HepG2 (cell line): ENCODE measurements at regions not wholly inside any gene's neighbourhood (a gene's known extent, or its start where the extent isn't known, plus 50 kb on each side); places are given as distances from the start of the nearest gene placed in this dataset.
A peak's percentile ranks its signal among the peaks of the same experiment; 100 is the strongest.

ENCODE experiments used
- AHDC1 ChIP-seq: sonication (generic); formaldehyde crosslinking; IDR thresholded peaks from 2 replicates; pipeline ENCODE4 v1.5.1; 2020; ENCODE audit warnings: mild to moderate bottlenecking, missing genetic modification reagents, borderline replicate concordance
- CTCF ChIP-seq: sonication (generic); formaldehyde crosslinking; IDR thresholded peaks from 2 replicates; pipeline ENCODE4 v1.5.0; 2020; ENCODE audit warnings: mild to moderate bottlenecking, missing genetic modification reagents, moderate library complexity
- GLMP ChIP-seq: sonication (generic); formaldehyde crosslinking; IDR thresholded peaks from 2 replicates; pipeline ENCODE4 v1.9.0; 2021; ENCODE audit warnings: missing genetic modification reagents, mild to moderate bottlenecking, borderline replicate concordance
- HNF1A ChIP-seq, 2 experiments: sonication (generic) in 1 of 2; formaldehyde crosslinking in 1 of 2; IDR thresholded peaks; 2 replicates each; pipeline versions ENCODE4 v1.4.0 to v1.6.1; 2016 to 2020; ENCODE audit warnings: borderline replicate concordance in 1 of 2, low read depth in 1 of 2, mild to moderate bottlenecking in 1 of 2, missing genetic modification reagents in 1 of 2
- HOXA3 ChIP-seq: sonication (generic); formaldehyde crosslinking; IDR thresholded peaks from 2 replicates; pipeline ENCODE4 v1.5.0; 2020; ENCODE audit warnings: missing genetic modification reagents
- MAFF ChIP-seq: IDR thresholded peaks from 2 replicates; pipeline ENCODE4 v1.6.1; 2011; ENCODE audit warnings: low read depth, low read length, improper control_type of control experiment
- MIXL1 ChIP-seq: IDR thresholded peaks from 2 replicates; pipeline ENCODE4 v1.6.1; 2016
- MLLT10 ChIP-seq: sonication (generic); formaldehyde crosslinking; IDR thresholded peaks from 2 replicates; pipeline ENCODE4 v1.4.0; 2020; ENCODE audit warnings: missing genetic modification reagents
- NFE2 ChIP-seq: sonication (generic); formaldehyde crosslinking; IDR thresholded peaks from 2 replicates; pipeline ENCODE4 v1.4.0; 2020; ENCODE audit warnings: missing genetic modification reagents
- RARG ChIP-seq: sonication (generic); formaldehyde crosslinking; IDR thresholded peaks from 2 replicates; pipeline ENCODE4 v1.4.0; 2020; ENCODE audit warnings: low read depth, mild to moderate bottlenecking, missing genetic modification reagents
- RXRB ChIP-seq: IDR thresholded peaks from 2 replicates; pipeline ENCODE4 v1.6.1; 2016; ENCODE audit warnings: borderline replicate concordance, missing genetic modification reagents, missing compliant biosample characterization
- TARDBP ChIP-seq: sonication (generic); formaldehyde crosslinking; IDR thresholded peaks from 2 replicates; pipeline ENCODE4 v1.8.0; 2022; ENCODE audit warnings: mild to moderate bottlenecking, missing genetic modification reagents
- WIZ ChIP-seq: sonication (generic); formaldehyde crosslinking; IDR thresholded peaks from 2 replicates; pipeline ENCODE4 v1.5.1; 2020; ENCODE audit warnings: mild to moderate bottlenecking, missing genetic modification reagents
- ZBTB38 ChIP-seq: sonication (generic); formaldehyde crosslinking; IDR thresholded peaks from 2 replicates; pipeline ENCODE4 v1.5.1; 2020; ENCODE audit warnings: mild to moderate bottlenecking, missing genetic modification reagents
- ZBTB7A ChIP-seq: sonication (generic); formaldehyde crosslinking; IDR thresholded peaks from 2 replicates; pipeline ENCODE4 v1.8.0; 2022; ENCODE audit warnings: mild to moderate bottlenecking, missing genetic modification reagents
- ZNF552 ChIP-seq: sonication (generic); formaldehyde crosslinking; IDR thresholded peaks from 2 replicates; pipeline ENCODE4 v1.9.0; 2022; ENCODE audit warnings: missing genetic modification reagents, mild to moderate bottlenecking, borderline replicate concordance

- TF ChIP-seq AHDC1 (CRISPR knock-in tag) (peak; percentile 15; the same call in 1 of the 2 replicates), CTCF (CRISPR knock-in tag) (no peak), ZBTB7A (CRISPR knock-in tag) (no peak), TARDBP (CRISPR knock-in tag) (no peak), WIZ (no peak), ZNF552 (no peak), MIXL1 (CRISPR knock-in tag) (no peak), RARG (CRISPR knock-in tag) (no peak), ZBTB38 (no peak), NFE2 (CRISPR knock-in tag) (no peak), HOXA3 (CRISPR knock-in tag) (no peak), MLLT10 (CRISPR knock-in tag) (no peak), MAFF (no peak), RXRB (CRISPR knock-in tag) (peak; percentile 13; the same call in 1 of the 2 replicates), HNF1A (IDR thresholded peaks at IDR 0.05; ENCODE audit: low read depth) (no peak), HNF1A (CRISPR knock-in tag; IDR thresholded peaks at IDR 0.05; ENCODE audit: borderline replicate concordance) (no peak), GLMP (CRISPR knock-in tag) (no peak)
These were observed 219.8 kb downstream of the RAD51AP2 start (continued) for GRCh38 chr2:17298453-17298852.
